Memory B cell (primary cell): ENCODE measurements at regions not wholly inside any gene's neighbourhood (a gene's known extent, or its start where the extent isn't known, plus 50 kb on each side); places are given as distances from the start of the nearest gene placed in this dataset.

Source experiments
- ATAC-seq: fragments of 150-1000 bp; cut with Tn5 transposase; 2 replicates; pipeline ENCODE4 v1.10.0; 2021; ENCODE audit warnings: low read depth, mild to moderate bottlenecking, moderate library complexity
- DNase-seq, 2 donors: peaks; one replicate each; pipeline ENCODE4 v3.0.0; 2022; ENCODE audit warnings: low spot score in 2 of 2
- H3K27ac Mint-ChIP-seq: one replicate; pipeline ENCODE4 v1.8.0; 2022; ENCODE audit warnings: mild to moderate bottlenecking, moderate library complexity, mixed read lengths
- H3K27me3 Mint-ChIP-seq: one replicate; pipeline ENCODE4 v1.8.0; 2022; ENCODE audit warnings: mixed read lengths
- H3K36me3 Mint-ChIP-seq: one replicate; pipeline ENCODE4 v1.8.0; 2022; ENCODE audit warnings: mild to moderate bottlenecking, mixed read lengths
- H3K4me1 Mint-ChIP-seq: one replicate; pipeline ENCODE4 v1.8.0; 2022; ENCODE audit warnings: mixed read lengths
- H3K4me3 Mint-ChIP-seq: one replicate; pipeline ENCODE4 v1.8.0; 2022; ENCODE audit warnings: mild to moderate bottlenecking, moderate library complexity, mixed read lengths
- H3K9me3 Mint-ChIP-seq: one replicate; pipeline ENCODE4 v1.8.0; 2022; ENCODE audit warnings: mixed read lengths

DNA sequence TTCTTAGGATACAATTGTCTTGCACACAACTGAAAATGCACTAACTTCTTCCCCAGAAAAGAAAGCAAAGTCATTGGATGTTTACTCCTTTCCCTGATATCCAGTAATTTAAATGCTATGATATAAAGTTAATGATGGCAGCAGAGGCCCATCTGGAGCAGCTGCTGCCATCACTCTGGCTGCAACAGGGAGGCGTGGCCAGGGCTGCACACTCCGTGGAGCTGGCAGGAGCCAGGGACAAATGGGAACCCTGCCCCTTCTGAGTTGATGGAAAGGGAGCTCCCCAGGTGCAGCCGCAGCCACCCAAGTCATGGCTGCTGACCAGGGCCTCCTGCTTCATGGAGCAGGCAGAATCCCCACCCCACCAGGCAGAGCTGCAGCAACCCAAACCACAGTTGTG, 72.6 kb upstream of the ALDH1A3 start:
- H3K36me3 Mint-ChIP-seq = peaks cover 2% of the 10 kb centered on the region
- no peak overlapping the region for H3K27ac Mint-ChIP-seq
- DNase-seq = no peak
- no peak for ATAC-seq
- no peak overlapping the region for H3K4me3 Mint-ChIP-seq
- H3K9me3 Mint-ChIP-seq = peaks cover 6% of the 10 kb centered on the region
- H3K4me1 Mint-ChIP-seq = no peaks in the 10 kb centered on the region
- H3K27me3 Mint-ChIP-seq = peaks cover 4% of the 10 kb centered on the region

DNA sequence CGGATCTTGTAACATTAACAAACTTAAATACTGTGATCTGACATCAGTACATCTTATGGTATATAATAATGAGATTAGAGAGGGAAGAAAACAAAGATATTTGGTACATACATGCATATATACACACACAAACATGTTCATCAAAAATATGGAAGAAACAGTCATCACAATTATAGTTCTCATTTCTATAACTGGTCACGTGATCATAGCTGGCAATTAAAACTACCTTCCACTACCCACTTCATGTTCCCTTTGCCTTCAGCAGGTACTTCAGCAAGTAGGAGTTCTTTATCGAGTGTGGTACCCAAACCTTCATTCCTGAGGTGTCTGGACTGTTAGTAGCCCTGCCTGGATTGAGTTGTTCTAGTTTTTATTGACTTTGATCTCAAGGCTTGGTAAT, 70.9 kb upstream of the ALDH1A3 start:
- DNase-seq (no peak), ATAC-seq (no peak)
- Mint-ChIP-seq H3K36me3 (peaks cover 2% of the 10 kb centered on the region), H3K27me3 (peaks cover 2% of the 10 kb centered on the region), H3K9me3 (peaks cover 6% of the 10 kb centered on the region), H3K4me3 (no peak overlapping the region), H3K4me1 (no peaks in the 10 kb centered on the region), H3K27ac (no peak overlapping the region)

DNA sequence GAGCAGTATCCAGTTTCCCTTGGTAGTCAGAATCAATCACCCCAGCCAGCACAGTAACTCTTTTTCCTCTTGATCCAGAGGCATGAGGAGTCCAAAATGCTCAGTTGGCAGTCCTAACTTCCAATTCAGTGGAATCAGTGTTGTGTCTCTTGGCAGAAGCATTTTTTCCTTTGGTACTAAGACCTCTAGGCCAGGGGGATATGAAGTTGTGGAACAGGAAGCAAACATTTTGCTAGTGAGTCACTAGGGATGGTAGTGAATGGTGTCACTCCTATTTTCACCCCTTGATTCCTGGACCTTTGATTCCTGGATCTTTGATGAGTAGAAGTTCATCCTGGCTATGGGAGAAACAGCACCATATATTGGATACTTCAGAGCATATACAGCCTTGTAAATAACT, 70.5 kb upstream of the ALDH1A3 start:
- ATAC-seq (no peak), DNase-seq (no peak)
- H3K27me3 Mint-ChIP-seq = peaks cover 2% of the 10 kb centered on the region
- H3K4me1 Mint-ChIP-seq = no peaks in the 10 kb centered on the region
- peaks cover 2% of the 10 kb centered on the region for H3K36me3 Mint-ChIP-seq
- H3K9me3 Mint-ChIP-seq = peaks cover 6% of the 10 kb centered on the region
- H3K27ac Mint-ChIP-seq = no peak overlapping the region
- no peak overlapping the region for H3K4me3 Mint-ChIP-seq

DNA sequence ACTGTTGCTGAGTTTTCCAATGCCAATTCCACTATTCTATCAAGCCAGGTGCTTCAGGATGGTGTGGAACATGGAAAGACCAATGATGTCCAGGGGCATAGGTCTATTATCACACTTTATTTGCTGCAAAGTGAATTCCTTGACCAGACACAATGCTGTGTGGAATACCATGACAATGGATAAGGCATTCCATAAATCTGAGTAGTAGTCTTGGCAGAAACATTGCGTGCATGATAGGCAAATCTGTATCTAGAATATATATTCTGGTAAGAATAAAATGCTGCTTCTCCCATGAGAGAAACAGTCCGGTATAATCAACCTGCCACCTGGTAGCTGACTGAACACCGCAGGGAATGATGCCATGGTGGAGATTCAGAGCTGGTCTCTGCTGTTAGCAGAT, 70.0 kb upstream of the ALDH1A3 start:
- no peak for DNase-seq
- no peak overlapping the region for H3K4me3 Mint-ChIP-seq
- H3K36me3 Mint-ChIP-seq = peaks cover 2% of the 10 kb centered on the region
- peaks cover 6% of the 10 kb centered on the region for H3K9me3 Mint-ChIP-seq
- H3K4me1 Mint-ChIP-seq = no peaks in the 10 kb centered on the region
- no peak for ATAC-seq
- no peak overlapping the region for H3K27ac Mint-ChIP-seq
- H3K27me3 Mint-ChIP-seq = peaks cover 2% of the 10 kb centered on the region

DNA sequence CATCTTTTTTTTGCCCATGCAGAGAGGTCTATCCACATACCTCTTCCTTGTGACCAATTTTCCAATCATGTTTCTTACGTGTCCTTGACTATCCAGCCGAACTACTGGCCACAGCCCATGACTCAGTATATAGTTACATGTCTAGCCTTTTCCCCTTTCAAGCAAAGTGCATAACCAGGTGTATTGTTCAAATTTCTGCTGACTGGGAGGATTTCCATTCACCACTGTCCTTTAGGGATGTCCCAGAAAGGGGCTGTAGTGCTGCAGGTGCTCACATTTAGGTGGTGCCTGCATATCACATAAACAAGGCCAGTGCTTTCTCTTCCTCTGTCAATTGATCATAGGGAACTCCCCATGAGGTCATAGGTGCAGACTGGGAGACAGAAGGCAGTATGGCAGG, 69.4 kb upstream of the ALDH1A3 start:
- Mint-ChIP-seq H3K9me3 (peaks cover 11% of the 10 kb centered on the region), H3K4me1 (no peaks in the 10 kb centered on the region), H3K36me3 (peaks cover 2% of the 10 kb centered on the region), H3K4me3 (no peak overlapping the region), H3K27ac (no peak overlapping the region), H3K27me3 (peaks cover 2% of the 10 kb centered on the region)
- no peak for DNase-seq
- no peak for ATAC-seq

DNA sequence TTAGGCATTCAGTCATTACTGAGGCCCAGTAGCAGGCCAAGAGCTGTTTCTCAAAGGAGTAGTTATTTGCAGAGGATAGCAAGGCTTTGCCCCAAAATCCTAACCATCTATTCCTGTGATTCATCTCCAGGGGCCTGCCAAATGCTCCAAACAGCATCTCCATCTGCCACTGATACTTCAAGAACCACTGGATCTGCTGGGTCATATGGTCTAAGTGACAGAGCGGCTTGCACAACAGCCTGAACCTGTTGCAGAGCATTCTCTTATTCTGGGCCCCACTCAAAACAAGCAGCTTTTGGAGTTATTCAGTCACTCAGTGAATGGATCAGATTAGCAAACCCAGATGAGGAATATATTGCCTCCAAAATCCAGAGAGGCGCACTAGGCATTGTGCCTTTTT, 68.8 kb upstream of the ALDH1A3 start:
- Mint-ChIP-seq H3K4me1 (no peaks in the 10 kb centered on the region), H3K4me3 (no peak overlapping the region), H3K27ac (no peak overlapping the region), H3K9me3 (peaks cover 13% of the 10 kb centered on the region), H3K27me3 (peaks cover 2% of the 10 kb centered on the region), H3K36me3 (peaks cover 2% of the 10 kb centered on the region)
- ATAC-seq (no peak), DNase-seq (no peak)

DNA sequence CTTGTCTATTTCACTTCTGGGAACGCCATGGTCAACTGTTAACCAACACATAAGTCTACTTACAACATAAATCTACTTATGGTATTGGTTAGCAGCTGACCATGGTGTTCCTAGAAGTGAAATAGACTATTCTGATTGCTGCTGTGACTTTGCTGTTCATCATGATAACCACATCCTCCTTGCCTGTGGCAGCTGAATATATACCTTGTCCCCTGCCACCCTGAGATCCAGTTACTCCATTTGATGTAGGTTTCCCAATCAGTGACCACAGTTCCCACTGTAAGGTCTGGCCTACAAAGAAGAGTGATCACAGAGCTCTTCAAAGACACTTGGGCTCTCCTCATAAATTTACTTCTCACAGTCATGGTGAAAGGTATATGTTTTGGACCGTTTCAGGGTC, 66.8 kb upstream of the ALDH1A3 start:
- Mint-ChIP-seq H3K9me3 (peaks cover 14% of the 10 kb centered on the region), H3K4me3 (no peak overlapping the region), H3K27me3 (peaks cover 2% of the 10 kb centered on the region), H3K4me1 (no peaks in the 10 kb centered on the region), H3K36me3 (no peaks in the 10 kb centered on the region), H3K27ac (no peak overlapping the region)
- no peak for DNase-seq
- ATAC-seq = no peak

DNA sequence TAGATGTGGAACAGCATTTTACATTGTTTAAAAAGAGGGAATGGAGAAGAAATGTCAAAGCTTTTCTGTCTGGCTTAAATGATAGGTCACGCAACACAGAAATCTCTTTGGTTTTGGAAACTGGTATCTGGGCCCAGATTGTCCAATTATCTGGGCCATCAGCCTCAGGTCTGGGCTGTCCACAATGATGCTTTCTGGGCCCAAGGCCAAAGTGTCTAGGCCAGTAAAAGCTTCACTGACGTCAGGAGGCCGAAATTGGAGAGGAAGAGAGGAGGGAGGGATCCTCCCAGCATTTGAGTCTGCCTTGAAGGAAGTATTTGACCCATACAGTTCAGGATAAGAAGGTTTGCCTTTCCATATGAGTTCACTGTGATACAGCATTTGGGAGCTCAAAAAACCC, 60.7 kb upstream of the ALDH1A3 start:
- Mint-ChIP-seq H3K4me1 (no peaks in the 10 kb centered on the region), H3K4me3 (no peak overlapping the region), H3K27me3 (peaks cover 6% of the 10 kb centered on the region), H3K9me3 (peaks cover 12% of the 10 kb centered on the region), H3K27ac (no peak overlapping the region), H3K36me3 (peaks cover 3% of the 10 kb centered on the region)
- ATAC-seq (no peak), DNase-seq (no peak)

DNA sequence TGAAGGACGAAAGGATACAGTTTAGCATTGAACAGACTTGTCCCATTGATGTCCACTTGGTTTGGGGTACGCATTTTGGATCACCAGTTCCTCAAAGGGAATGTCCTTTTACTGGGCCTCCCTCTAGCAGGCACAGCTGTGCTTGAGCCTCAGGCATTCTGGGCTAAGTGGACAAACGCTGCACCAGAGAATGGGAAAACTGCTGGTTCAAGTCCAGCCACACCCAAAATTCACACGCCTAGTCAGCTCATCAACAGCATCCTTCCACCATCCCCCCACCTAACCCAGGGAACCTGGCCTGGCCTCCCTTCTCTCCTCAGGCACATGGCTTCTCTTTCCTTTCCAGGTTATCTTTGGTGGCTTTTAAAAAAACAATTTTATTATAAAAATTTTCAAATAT, 59.1 kb upstream of the ALDH1A3 start:
- Mint-ChIP-seq H3K9me3 (peaks cover 8% of the 10 kb centered on the region), H3K36me3 (peaks cover 3% of the 10 kb centered on the region), H3K4me3 (no peak overlapping the region), H3K4me1 (no peaks in the 10 kb centered on the region), H3K27ac (no peak overlapping the region), H3K27me3 (peaks cover 6% of the 10 kb centered on the region)
- ATAC-seq (no peak), DNase-seq (no peak)

DNA sequence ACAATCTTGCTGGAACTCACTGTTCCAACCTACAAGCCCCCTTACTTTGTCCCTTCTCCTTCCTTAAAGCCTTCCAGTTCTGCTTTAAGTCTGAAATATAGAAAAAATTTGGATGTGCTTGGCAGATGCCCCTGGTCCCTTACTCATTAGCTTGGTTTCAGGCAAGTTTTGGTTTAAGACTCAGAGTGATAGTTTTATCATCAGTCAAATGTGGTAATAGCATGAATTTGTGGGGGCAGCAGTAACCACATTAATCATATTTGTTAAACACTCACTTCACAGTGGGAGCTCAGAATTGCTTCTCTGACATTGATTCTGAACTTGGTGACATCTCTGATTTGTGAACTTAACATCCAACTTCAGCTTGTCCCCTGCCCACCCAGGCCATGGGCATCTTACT, 58.3 kb upstream of the ALDH1A3 start:
- peaks cover 5% of the 10 kb centered on the region for H3K9me3 Mint-ChIP-seq
- no peak overlapping the region for H3K27ac Mint-ChIP-seq
- DNase-seq = no peak
- no peak overlapping the region for H3K4me3 Mint-ChIP-seq
- H3K27me3 Mint-ChIP-seq = peaks cover 10% of the 10 kb centered on the region
- H3K4me1 Mint-ChIP-seq = no peaks in the 10 kb centered on the region
- no peak for ATAC-seq
- peaks cover 3% of the 10 kb centered on the region for H3K36me3 Mint-ChIP-seq

DNA sequence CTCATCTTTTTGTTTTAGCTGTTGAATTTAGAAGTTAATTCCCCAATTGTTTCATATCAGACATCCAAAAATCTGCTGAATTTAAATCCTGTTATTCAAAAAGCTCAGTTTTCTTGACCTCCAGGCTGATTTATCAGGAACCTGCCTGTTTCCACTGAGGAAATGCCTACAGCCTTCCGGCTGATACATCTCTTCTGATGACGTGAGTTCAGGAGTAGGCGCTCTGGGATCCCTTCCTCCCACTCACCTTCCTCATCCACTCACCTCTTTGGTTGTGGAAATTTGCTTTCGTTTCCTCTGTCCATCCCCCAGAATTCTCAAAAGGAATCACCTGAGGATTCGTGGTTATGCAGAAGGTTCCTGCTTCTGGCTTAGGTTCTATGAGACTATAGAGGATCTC, 55.4 kb upstream of the ALDH1A3 start:
- no peak for ATAC-seq
- no peak overlapping the region for H3K27ac Mint-ChIP-seq
- no peaks in the 10 kb centered on the region for H3K4me1 Mint-ChIP-seq
- no peak overlapping the region for H3K4me3 Mint-ChIP-seq
- H3K9me3 Mint-ChIP-seq = peaks cover 5% of the 10 kb centered on the region
- no peak for DNase-seq
- peaks cover 12% of the 10 kb centered on the region for H3K27me3 Mint-ChIP-seq
- H3K36me3 Mint-ChIP-seq = peaks cover 3% of the 10 kb centered on the region

DNA sequence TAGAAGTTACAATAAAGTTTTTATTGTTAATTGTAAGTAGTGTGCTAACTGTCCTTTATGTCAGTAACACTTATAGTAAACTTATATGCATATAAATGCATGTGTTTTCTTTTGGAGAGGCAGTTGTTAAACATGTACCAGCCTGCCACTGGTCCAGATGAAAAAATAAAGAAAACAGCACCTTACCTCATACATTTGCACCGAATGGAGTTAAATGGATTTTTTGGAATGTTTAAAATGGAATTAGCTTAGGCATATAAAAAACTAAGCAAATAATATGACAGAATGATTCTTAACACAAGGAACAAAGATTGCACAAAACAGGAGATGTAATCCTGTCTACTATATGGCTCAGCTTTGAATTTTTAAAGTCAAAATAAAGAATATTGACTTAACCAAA, 50.2 kb upstream of the ALDH1A3 start:
- H3K9me3 Mint-ChIP-seq = peaks cover 5% of the 10 kb centered on the region
- no peak overlapping the region for H3K27ac Mint-ChIP-seq
- H3K4me3 Mint-ChIP-seq = no peak overlapping the region
- DNase-seq (no peak), ATAC-seq (no peak)
- H3K4me1 Mint-ChIP-seq = no peaks in the 10 kb centered on the region
- H3K27me3 Mint-ChIP-seq = peaks cover 11% of the 10 kb centered on the region
- H3K36me3 Mint-ChIP-seq = no peaks in the 10 kb centered on the region
